ENCODE measurements at regions not wholly inside any gene's neighbourhood (a gene's known extent, or its start where the extent isn't known, plus 50 kb on each side); places are given as distances from the start of the nearest gene placed in this dataset.

DNA sequence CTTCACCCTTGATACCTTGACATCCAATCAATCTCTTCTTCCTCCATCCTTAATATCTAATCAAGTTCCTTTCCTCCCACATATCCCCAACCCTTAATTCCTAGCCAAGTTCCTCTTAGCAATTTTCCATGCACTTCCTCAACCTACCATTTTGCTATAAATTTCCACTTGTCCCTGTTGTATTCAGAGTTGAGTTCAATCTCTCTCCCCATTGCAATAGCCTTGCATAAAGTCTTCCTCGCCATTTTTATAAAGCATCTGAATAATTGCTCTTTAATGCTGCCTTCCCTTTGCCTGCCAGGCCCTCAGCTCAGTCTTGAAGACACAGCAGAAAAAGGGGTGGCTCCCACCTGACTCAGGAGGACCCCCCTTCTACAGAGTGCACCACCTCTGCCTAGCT, 390.3 kb downstream of the HHIPL2 start:
- TF ChIP-seq, protein P1, sequence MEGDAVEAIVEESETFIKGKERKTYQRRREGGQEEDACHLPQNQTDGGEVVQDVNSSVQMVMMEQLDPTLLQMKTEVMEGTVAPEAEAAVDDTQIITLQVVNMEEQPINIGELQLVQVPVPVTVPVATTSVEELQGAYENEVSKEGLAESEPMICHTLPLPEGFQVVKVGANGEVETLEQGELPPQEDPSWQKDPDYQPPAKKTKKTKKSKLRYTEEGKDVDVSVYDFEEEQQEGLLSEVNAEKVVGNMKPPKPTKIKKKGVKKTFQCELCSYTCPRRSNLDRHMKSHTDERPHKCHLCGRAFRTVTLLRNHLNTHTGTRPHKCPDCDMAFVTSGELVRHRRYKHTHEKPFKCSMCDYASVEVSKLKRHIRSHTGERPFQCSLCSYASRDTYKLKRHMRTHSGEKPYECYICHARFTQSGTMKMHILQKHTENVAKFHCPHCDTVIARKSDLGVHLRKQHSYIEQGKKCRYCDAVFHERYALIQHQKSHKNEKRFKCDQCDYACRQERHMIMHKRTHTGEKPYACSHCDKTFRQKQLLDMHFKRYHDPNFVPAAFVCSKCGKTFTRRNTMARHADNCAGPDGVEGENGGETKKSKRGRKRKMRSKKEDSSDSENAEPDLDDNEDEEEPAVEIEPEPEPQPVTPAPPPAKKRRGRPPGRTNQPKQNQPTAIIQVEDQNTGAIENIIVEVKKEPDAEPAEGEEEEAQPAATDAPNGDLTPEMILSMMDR (IDR thresholded peaks at IDR 0.05; ENCODE audit: low read depth, low read length, poor library complexity, severe bottlenecking): no peak
- no peak for TF ChIP-seq EZH2phosphoT487 (IDR thresholded peaks at IDR 0.05; ENCODE audit: borderline replicate concordance, low read length)
